Loucy (cell line): ENCODE measurements at regions not wholly inside any gene's neighbourhood (a gene's known extent, or its start where the extent isn't known, plus 50 kb on each side); places are given as distances from the start of the nearest gene placed in this dataset.

Experiments
- EZH2phosphoT487 ChIP-seq: fragments of 200-600 bp; IDR thresholded peaks from 2 replicates; pipeline ENCODE4 v1.6.1; 2018; ENCODE audit warnings: antibody characterized with exemption, mild to moderate bottlenecking, moderate library complexity, borderline replicate concordance
- TF ChIP-seq, protein P1 (sequence below): fragments of 200-600 bp; sonication (generic); conservative IDR thresholded peaks from 2 replicates; pipeline ENCODE4 v1.5.1; 2014; ENCODE audit warnings: mild to moderate bottlenecking, antibody characterized with exemption, low read length

GRCh38 chr13:73714522-73714921, 419.7 kb downstream of the KLF12 start:
- TF ChIP-seq, protein P1, sequence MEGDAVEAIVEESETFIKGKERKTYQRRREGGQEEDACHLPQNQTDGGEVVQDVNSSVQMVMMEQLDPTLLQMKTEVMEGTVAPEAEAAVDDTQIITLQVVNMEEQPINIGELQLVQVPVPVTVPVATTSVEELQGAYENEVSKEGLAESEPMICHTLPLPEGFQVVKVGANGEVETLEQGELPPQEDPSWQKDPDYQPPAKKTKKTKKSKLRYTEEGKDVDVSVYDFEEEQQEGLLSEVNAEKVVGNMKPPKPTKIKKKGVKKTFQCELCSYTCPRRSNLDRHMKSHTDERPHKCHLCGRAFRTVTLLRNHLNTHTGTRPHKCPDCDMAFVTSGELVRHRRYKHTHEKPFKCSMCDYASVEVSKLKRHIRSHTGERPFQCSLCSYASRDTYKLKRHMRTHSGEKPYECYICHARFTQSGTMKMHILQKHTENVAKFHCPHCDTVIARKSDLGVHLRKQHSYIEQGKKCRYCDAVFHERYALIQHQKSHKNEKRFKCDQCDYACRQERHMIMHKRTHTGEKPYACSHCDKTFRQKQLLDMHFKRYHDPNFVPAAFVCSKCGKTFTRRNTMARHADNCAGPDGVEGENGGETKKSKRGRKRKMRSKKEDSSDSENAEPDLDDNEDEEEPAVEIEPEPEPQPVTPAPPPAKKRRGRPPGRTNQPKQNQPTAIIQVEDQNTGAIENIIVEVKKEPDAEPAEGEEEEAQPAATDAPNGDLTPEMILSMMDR = no peak
- TF ChIP-seq EZH2phosphoT487 = no peak
